ENCODE measurements at regions not wholly inside any gene's neighbourhood (a gene's known extent, or its start where the extent isn't known, plus 50 kb on each side); places are given as distances from the start of the nearest gene placed in this dataset.

DNA sequence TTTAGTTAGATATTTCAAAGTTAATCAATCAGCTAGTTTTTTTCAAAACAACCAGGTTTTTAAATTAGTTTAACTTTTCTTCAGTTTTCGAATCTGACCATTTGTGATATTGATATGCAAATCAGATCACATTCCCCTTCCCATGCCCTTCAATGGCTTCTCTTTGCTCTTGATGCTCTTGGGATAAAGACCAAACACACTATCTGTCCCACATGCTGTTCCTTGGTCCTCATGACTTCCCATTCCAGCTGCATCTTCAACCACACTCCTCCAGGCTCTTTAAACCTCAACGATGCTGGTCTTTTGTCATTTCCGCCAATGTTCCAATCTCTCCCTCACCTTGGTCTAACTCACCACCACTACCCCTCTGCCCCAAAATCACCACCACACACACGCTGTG, 285.8 kb downstream of the LMX1A start:
- DNase-seq: no peak

DNA sequence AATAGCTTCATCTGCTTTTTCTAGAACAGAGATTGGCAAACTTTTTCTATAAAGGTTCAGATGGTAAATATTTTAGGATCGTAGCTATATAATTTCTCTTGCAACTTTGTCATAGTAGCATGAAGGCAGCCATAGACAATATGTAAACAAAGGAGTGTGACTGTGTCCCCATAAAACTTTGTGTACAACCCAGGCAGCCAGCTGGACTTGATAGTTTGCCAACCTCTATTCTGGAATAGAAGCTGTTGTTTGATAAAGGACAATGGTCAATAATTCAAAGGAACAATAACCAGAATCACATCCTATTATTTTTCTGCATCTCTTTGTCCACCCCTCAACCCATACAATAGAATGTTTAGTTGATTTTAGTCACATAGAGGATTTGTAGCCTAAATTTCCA, 286.7 kb downstream of the LMX1A start:
- no peak for DNase-seq

- no peak for DNase-seq
These were observed 287.8 kb downstream of the LMX1A start for GRCh38 chr1:165068741-165069140.

DNA sequence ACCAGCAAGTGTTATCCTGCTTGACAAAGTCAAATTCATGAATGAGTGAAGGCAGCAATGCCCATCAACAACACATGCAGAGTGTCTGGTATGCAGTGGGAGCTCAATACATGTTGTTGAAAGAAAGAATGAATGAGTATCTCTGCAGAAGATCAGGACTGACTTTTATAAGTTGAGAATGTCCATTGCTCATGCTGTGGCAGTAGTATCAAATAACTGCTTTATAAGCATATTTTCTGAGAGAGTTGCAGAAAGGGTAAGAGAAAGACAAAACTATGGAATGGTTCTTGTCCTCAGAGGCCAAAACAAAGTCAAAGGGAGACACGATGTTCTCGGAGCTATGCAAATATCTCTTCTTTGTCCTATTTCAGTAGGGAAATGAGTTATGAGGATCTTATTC, 288.7 kb downstream of the LMX1A start:
- DNase-seq: no peak

GRCh38 chr1:165063181-165063965, 293.1 kb downstream of the LMX1A start:
- no peak for DNase-seq

DNA sequence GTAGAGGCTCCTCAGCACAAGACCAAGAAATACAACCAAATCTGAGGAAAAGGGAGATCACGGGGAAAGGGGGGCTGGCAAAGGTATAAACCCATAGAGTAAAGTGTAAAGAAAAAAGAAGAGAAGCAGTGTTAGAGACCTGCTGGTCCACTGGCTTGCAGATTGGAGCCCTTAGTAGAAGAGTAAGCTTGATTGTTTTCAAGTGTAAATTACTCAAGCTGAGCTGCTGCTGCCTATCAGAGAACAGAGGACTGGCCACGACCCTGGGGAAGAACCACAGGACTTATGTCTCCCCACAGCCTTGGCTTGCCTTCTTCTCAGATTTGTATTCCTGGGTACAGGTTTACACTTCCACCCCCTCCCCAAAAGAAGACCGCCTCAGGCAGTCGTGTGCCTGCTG, 294.2 kb downstream of the LMX1A start:
- DNase-seq: no peak

GRCh38 chr1:165060285-165060793, 296.2 kb downstream of the LMX1A start:
- no peak for DNase-seq

GRCh38 chr1:165057956-165058355, 298.6 kb downstream of the LMX1A start:
- no peak for DNase-seq

DNA sequence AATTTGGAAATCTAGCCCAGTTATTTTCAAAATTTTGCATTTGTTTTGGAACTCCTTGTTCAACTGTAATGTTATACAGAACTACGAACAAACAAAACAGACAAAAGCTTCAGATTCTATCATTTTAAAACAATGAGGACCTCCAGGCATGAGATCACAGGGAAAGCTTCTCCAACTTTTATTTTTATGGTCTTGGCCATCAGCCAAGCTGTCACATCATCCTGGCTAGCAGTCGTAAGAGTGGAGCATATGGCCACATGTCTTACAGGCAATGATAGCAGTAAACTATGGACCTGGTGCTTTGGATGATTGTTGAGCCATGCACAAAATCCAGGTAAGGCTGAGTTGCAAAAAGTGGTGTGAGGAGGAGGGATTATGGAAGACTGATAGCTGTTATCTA, 299.6 kb downstream of the LMX1A start:
- no peak for DNase-seq

DNA sequence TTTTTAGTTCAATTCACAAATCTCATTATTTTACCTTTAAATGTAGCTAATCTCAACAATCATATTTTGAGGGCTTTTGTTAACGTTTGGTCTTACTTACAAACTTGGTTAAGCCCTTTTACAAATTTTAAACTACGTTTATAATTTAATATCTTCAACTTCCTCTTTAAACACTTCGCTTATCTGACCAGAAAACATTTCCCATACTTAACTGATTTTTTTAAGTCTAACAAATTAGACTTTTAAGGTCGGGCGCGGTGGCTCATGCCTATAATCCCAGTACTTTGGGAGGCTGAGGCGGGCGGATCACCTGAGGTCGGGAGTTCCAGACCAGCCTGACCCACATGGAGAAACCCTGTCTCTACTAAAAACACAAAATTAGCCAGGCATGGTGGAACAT, 300.9 kb downstream of the LMX1A start:
- DNase-seq: no peak

GRCh38 chr1:165054627-165055026, 301.9 kb downstream of the LMX1A start:
- DNase-seq: no peak

- DNase-seq: no peak
These were observed 303.2 kb downstream of the LMX1A start for GRCh38 chr1:165053351-165053750.

GRCh38 chr1:165052936-165053335, 303.6 kb downstream of the LMX1A start:
- no peak for DNase-seq

DNA sequence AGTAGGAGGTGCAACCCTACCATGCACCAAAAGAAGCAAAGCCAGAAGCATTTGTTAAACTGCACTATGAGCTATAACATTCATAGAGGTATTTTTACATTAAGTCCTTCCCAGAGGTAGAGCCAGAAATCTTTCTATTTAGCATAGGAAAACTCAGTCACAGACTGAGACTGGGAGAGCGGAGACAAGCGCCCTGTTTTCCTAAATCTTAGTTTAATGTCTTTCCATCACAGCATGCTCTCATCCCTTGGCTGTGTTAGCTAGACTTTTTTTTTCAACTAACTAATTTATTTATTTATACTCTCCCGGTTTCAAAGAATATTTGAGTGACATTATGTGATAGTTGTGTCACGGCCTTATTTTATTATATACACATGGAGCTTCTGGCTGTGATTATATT, 304.1 kb downstream of the LMX1A start:
- no peak for DNase-seq

GRCh38 chr1:165050246-165050645, 306.3 kb downstream of the LMX1A start:
- no peak for DNase-seq

GRCh38 chr1:165047994-165048393, 308.5 kb downstream of the LMX1A start:
- DNase-seq: no peak

GRCh38 chr1:165045902-165046301, 310.6 kb downstream of the LMX1A start:
- no peak for DNase-seq

GRCh38 chr1:165040641-165041040, 315.9 kb downstream of the LMX1A start:
- no peak for DNase-seq

- DNase-seq: no peak
These were observed 316.5 kb downstream of the LMX1A start for GRCh38 chr1:165039996-165040395.

DNA sequence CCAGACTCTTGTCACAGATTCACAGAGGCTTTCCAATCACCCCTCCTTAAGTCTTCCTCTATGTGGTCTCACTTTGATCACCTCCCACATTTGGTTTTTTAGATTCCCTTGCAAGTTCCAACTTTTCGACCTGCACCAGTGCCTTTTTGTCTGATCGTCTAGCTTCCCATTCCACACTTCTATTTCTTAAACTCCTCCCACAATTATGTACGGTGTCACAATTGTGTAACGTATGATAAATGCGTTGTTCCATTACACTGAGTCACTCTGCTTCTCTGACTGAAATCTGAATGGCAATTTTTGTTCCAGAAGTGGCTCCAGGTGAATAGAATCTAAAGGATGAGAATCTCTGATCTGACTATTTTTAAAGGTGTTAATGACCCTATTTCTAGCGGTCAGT, 320.1 kb downstream of the LMX1A start:
- no peak for DNase-seq

GRCh38 chr1:165034136-165034809, 322.2 kb downstream of the LMX1A start:
- DNase-seq: no peak

DNA sequence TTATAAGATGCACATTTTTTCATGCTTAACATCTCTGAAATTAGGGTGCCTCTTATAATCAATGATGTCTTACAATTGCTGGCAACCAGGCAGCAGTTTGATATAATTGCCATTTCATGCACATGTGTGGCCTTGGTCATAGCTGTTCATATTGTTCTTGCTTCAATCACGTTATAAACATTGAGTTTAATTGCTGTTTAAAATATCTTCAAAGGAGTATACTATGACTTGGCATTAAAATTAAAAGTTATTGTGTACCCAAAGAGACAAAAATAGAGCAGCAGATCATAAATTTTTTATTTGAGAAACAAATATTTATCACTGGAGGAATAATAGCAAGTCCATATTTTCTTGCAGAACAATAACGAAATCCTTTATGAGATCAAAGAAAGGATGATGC, 325.5 kb downstream of the LMX1A start:
- no peak for DNase-seq

DNA sequence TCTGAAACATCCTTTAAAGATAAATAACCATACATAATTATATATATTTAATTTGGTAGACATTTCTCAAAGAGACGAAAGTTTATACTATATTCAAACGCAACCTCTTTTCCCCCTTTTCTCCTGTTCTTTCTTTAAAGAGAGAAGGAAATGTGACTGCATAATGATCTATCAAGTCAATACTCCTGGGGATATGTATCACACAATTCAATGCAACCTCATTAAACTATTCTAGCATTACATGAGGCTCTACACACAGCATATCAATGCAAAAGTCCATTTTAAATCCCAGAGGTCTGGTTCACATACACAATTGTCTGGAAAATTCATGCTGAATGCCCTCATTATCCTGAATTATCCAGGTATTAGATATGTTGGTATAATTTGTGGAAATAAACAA, 330.7 kb downstream of the LMX1A start:
- no peak for DNase-seq

DNA sequence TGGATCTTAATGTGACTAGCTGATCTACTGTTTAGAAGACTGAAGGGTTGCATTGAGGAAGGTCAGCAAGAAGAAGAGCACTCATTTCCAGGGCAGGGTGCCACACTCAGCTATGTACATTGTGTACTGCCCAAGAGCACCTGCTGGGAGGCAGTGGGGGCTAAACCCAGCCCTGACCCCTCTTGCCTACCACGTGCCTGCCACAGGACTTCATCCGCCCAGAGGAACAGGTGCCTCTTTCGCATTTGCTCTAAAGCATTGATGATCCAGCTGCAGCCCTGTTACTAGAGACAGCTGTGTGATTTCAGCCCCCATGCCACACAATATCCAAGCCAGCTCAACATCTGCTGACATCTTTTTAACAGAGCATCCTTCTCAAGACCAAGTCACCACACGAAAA, 341.8 kb downstream of the LMX1A start:
- DNase-seq: no peak
